T47D (cell line): ENCODE measurements at regions not wholly inside any gene's neighbourhood (a gene's known extent, or its start where the extent isn't known, plus 50 kb on each side); places are given as distances from the start of the nearest gene placed in this dataset.

Source experiments
- DNase-seq, 2 experiments: peaks; one replicate each; pipeline versions ENCODE4 v3.0.0 to v3.0.0-alpha.2; 2011 to 2012; ENCODE audit warnings: low read depth in 1 of 2, low spot score in 1 of 2
- JUND ChIP-seq: IDR thresholded peaks from 2 replicates; pipeline ENCODE4 v1.6.1; 2012; ENCODE audit warnings: low read depth
- in situ Hi-C: cut with HindIII; loops from 2 replicates; pipeline ENCODE4 v1.10.0; 2016; ENCODE audit warnings: low sequenced_read_pairs, low pct_unique_long_range_greater_than_20kb

- in situ Hi-C loops = no loop called here
- no peak for TF ChIP-seq JUND
- DNase-seq = no peak
Observed at GRCh38 chr12:89140602-89141238, 211.6 kb downstream of the DUSP6 start.

GRCh38 chr12:89140141-89140540, 212.2 kb downstream of the DUSP6 start:
- in situ Hi-C loops = no loop called here
- no peak for DNase-seq
- no peak for TF ChIP-seq JUND

GRCh38 chr12:89139390-89139789, 212.9 kb downstream of the DUSP6 start:
- no peak for DNase-seq
- in situ Hi-C loops = no loop called here
- no peak for TF ChIP-seq JUND

- no peak for TF ChIP-seq JUND
- no peak for DNase-seq
- in situ Hi-C loops = no loop called here
Observed at GRCh38 chr12:89138048-89138852, 214.1 kb downstream of the DUSP6 start.

GRCh38 chr12:89135976-89136634, 216.2 kb downstream of the DUSP6 start:
- TF ChIP-seq JUND = no peak
- DNase-seq = no peak
- in situ Hi-C loops = no loop called here

GRCh38 chr12:89134213-89134770, 218.0 kb downstream of the DUSP6 start:
- DNase-seq = no peak
- TF ChIP-seq JUND = no peak
- in situ Hi-C loops = no loop called here

GRCh38 chr12:89129167-89129870, 223.0 kb downstream of the DUSP6 start:
- TF ChIP-seq JUND = no peak
- DNase-seq = no peak
- in situ Hi-C loops = no loop called here

- DNase-seq = no peak
- in situ Hi-C loops = no loop called here
- TF ChIP-seq JUND = no peak
Observed at GRCh38 chr12:89126712-89127111, 225.6 kb downstream of the DUSP6 start.

- no peak for TF ChIP-seq JUND
- in situ Hi-C loops = no loop called here
Observed at GRCh38 chr12:89122852-89123251, 229.4 kb downstream of the DUSP6 start.

GRCh38 chr12:89117448-89118034, 234.8 kb downstream of the DUSP6 start:
- peak; percentile 23 to 96 for DNase-seq
- peak; percentile 41; the same call in 1 of the 2 replicates for TF ChIP-seq JUND
- in situ Hi-C loops = no loop called here

More at GRCh38 chr12:89122852-89123251, 229.4 kb downstream of the DUSP6 start:
- no peak for DNase-seq

GRCh38 chr12:89111964-89112363, 240.3 kb downstream of the DUSP6 start:
- in situ Hi-C loops = no loop called here
- no peak for DNase-seq
- TF ChIP-seq JUND = no peak

GRCh38 chr12:89108265-89108664, 244.0 kb downstream of the DUSP6 start:
- DNase-seq = no peak
- in situ Hi-C loops = no loop called here
- TF ChIP-seq JUND = no peak
